H1 (cell line): ENCODE measurements at regions not wholly inside any gene's neighbourhood (a gene's known extent, or its start where the extent isn't known, plus 50 kb on each side); places are given as distances from the start of the nearest gene placed in this dataset.

Source experiments
- CTCF ChIA-PET: fragments of 300-600 bp; sonication (Branson Sonifier 250); formaldehyde crosslinking; loops from one replicate; lab custom pipeline; 2021; ENCODE audit not compliant: partially characterized antibody; lab: Charles Lee
- POLR2A ChIA-PET: fragments of 300-600 bp; sonication (Branson Sonifier 250); formaldehyde crosslinking; loops from one replicate; lab custom pipeline; 2021; ENCODE audit warnings: inconsistent platforms; ENCODE audit not compliant: partially characterized antibody; lab: Charles Lee
- DNase-seq, 2 experiments: peaks; one replicate each; pipeline versions ENCODE4 v3.0.0 to v3.0.0-alpha.2; 2010 to 2022; ENCODE audit warnings: low spot score in 2 of 2, low read depth in 1 of 2, mixed read lengths in 1 of 2
- FAIRE-seq: peaks from 2 replicates; lab custom pipeline; 2011; peaks lifted over from hg19 to GRCh38; lab: Jason Lieb, UNC
- H2AFZ ChIP-seq: 2 replicates; pipeline ENCODE4 v1.8.1; 2012; ENCODE audit warnings: low read length, inconsistent platforms
- H2AK5ac ChIP-seq: 2 replicates; pipeline ENCODE4 v1.6.1; 2013; ENCODE audit warnings: low read depth, low read length
- H2BK120ac ChIP-seq: replicated peaks from 2 replicates; pipeline ENCODE3; 2013; ENCODE audit warnings: low read depth, low read length, inconsistent platforms
- H2BK12ac ChIP-seq: 2 replicates; pipeline ENCODE4 v1.6.1; 2013; ENCODE audit warnings: low read depth, low read length
- H2BK15ac ChIP-seq: 2 replicates; pipeline ENCODE4 v1.6.1; 2013; ENCODE audit warnings: low read length
- H2BK20ac ChIP-seq: 2 replicates; pipeline ENCODE4 v1.6.1; 2013; ENCODE audit warnings: low read length
- H2BK5ac ChIP-seq: 2 replicates; pipeline ENCODE4 v1.6.1; 2013; ENCODE audit warnings: low read depth, low read length
- H3K14ac ChIP-seq: 2 replicates; pipeline ENCODE4 v1.6.1; 2013; ENCODE audit warnings: inconsistent platforms; ENCODE audit not compliant: insufficient read length
- H3K18ac ChIP-seq: 2 replicates; pipeline ENCODE4 v1.6.1; 2013; ENCODE audit warnings: low read length; ENCODE audit errors: extremely low read depth
- H3K23ac ChIP-seq: 2 replicates; pipeline ENCODE4 v1.6.1; 2013; ENCODE audit warnings: inconsistent platforms; ENCODE audit not compliant: insufficient read length
- H3K23me2 ChIP-seq: 2 replicates; pipeline ENCODE4 v1.6.1; 2013; ENCODE audit warnings: low read depth, low read length
- H3K27ac ChIP-seq: 2 replicates; pipeline ENCODE4 v1.6.1; 2011; ENCODE audit warnings: low read depth, low read length, inconsistent platforms
- H3K27me3 ChIP-seq, 4 experiments: replicated peaks in 1 of 4; 1 replicate in 1 of 4; 2 replicates in 3 of 4; pipeline versions ENCODE4 v1.6.1 to v1.8.1; 2011 to 2013; ENCODE audit warnings: low read length in 3 of 4, mild to moderate bottlenecking in 3 of 4, inconsistent platforms in 2 of 4, mixed read lengths in 2 of 4, moderate library complexity in 1 of 4; ENCODE audit not compliant: control insufficient read depth in 3 of 4, insufficient read depth in 3 of 4; ENCODE audit errors: extremely low read depth in 1 of 4
- H3K36me3 ChIP-seq, 4 experiments: 2 replicates each; pipeline versions ENCODE4 v1.6.1 to v1.8.1; 2011 to 2013; ENCODE audit warnings: mild to moderate bottlenecking in 4 of 4, low read length in 3 of 4, moderate library complexity in 2 of 4, control low read depth in 1 of 4, inconsistent platforms in 1 of 4; ENCODE audit not compliant: insufficient read depth in 4 of 4, control insufficient read depth in 2 of 4
- H3K4ac ChIP-seq: replicated peaks from 2 replicates; pipeline ENCODE3; 2013; ENCODE audit warnings: low read length, low read depth, mixed read lengths, inconsistent platforms; ENCODE audit not compliant: insufficient read length
- H3K4me1 ChIP-seq, 4 experiments: replicated peaks in 1 of 4; 1 replicate in 1 of 4; 2 replicates in 3 of 4; pipeline versions ENCODE4 v1.6.1 to v1.8.1; 2011 to 2013; ENCODE audit warnings: low read length in 3 of 4, inconsistent platforms in 2 of 4, mixed read lengths in 1 of 4; ENCODE audit not compliant: insufficient read depth in 4 of 4, control insufficient read depth in 3 of 4
- H3K4me2 ChIP-seq, 2 experiments: 2 replicates each; pipeline versions ENCODE4 v1.6.1 to v1.8.1; 2011 to 2013; ENCODE audit warnings: low read depth in 2 of 2, low read length in 2 of 2, control low read depth in 1 of 2, inconsistent platforms in 1 of 2, mild to moderate bottlenecking in 1 of 2; ENCODE audit not compliant: insufficient read depth in 1 of 2
- H3K4me3 ChIP-seq, 4 experiments: fragments of 200-600, 300-600 bp in 1 of 4; sonication (generic), shearing (Covaris generic), sonication (Bioruptor Twin) in 1 of 4; 2 replicates each; pipeline versions ENCODE4 v1.5.1 to v1.8.1; 2011 to 2016; ENCODE audit warnings: low read length in 4 of 4, low read depth in 3 of 4, control low read depth in 2 of 4, inconsistent platforms in 2 of 4, mild to moderate bottlenecking in 2 of 4, mixed read lengths in 1 of 4, moderate library complexity in 1 of 4; ENCODE audit not compliant: insufficient read depth in 2 of 4; ENCODE audit errors: extremely low read depth in 1 of 4
- H3K56ac ChIP-seq: replicated peaks from 2 replicates; pipeline ENCODE3; 2013; ENCODE audit warnings: low read depth, mild to moderate bottlenecking, mixed read lengths, low read length, inconsistent platforms; ENCODE audit not compliant: insufficient read length
- H3K79me1 ChIP-seq: 2 replicates; pipeline ENCODE4 v1.6.1; 2013; ENCODE audit warnings: low read depth, low read length, control low read depth
- H3K79me2 ChIP-seq, 2 experiments: 2 replicates each; pipeline versions ENCODE4 v1.6.1 to v1.8.1; 2012 to 2013; ENCODE audit warnings: low read length in 2 of 2, mild to moderate bottlenecking in 2 of 2, inconsistent platforms in 1 of 2; ENCODE audit not compliant: insufficient read depth in 2 of 2, control insufficient read depth in 1 of 2
- H3K9ac ChIP-seq, 4 experiments: replicated peaks in 1 of 4; 1 replicate in 1 of 4; 2 replicates in 3 of 4; pipeline versions ENCODE4 v1.6.1 to v1.8.1; 2011 to 2013; ENCODE audit warnings: low read depth in 3 of 4, low read length in 3 of 4, control low read depth in 2 of 4, mild to moderate bottlenecking in 2 of 4, moderate library complexity in 2 of 4, inconsistent platforms in 1 of 4; ENCODE audit errors: extremely low read depth in 1 of 4
- H3K9me3 ChIP-seq, 2 experiments: 2 replicates each; pipeline versions ENCODE4 v1.6.1 to v1.8.1; 2012 to 2013; ENCODE audit warnings: mild to moderate bottlenecking in 2 of 2, moderate library complexity in 2 of 2, control low read depth in 1 of 2, inconsistent platforms in 1 of 2, low read depth in 1 of 2, low read length in 1 of 2, mixed read lengths in 1 of 2; ENCODE audit not compliant: insufficient read depth in 2 of 2
- H4K20me1 ChIP-seq, 2 experiments: replicated peaks in 1 of 2; 2 replicates each; pipeline versions ENCODE3 to v1.8.1; 2011 to 2013; ENCODE audit warnings: inconsistent platforms in 2 of 2, low read length in 2 of 2, mild to moderate bottlenecking in 1 of 2; ENCODE audit not compliant: insufficient read depth in 2 of 2, control insufficient read depth in 1 of 2
- H4K5ac ChIP-seq: 2 replicates; pipeline ENCODE4 v1.6.1; 2013; ENCODE audit warnings: low read length, low read depth, mixed read lengths, inconsistent platforms; ENCODE audit not compliant: insufficient read length
- H4K8ac ChIP-seq: 2 replicates; pipeline ENCODE4 v1.8.0; 2013; ENCODE audit warnings: mild to moderate bottlenecking, moderate library complexity, low read length, inconsistent platforms; ENCODE audit not compliant: insufficient read depth; ENCODE audit errors: extremely low read depth
- H4K91ac ChIP-seq: replicated peaks from 2 replicates; pipeline ENCODE3; 2013; ENCODE audit warnings: low read length, mixed read lengths, inconsistent platforms; ENCODE audit not compliant: insufficient read length
- USF2 ChIP-seq: IDR thresholded peaks from 2 replicates; pipeline ENCODE4 v1.6.1; 2011; ENCODE audit warnings: low read length, improper control_type of control experiment
- WGBS, 2 experiments: shearing (Covaris generic) in 1 of 2; methylation state at CpG; one replicate each; pipeline versions ENCODE4 v1.1.6 to v1.1.7; 2013 to 2015; ENCODE audit warnings: low lambda C conversion rate in 2 of 2, mixed read lengths in 2 of 2, inconsistent platforms in 1 of 2, low coverage in 1 of 2, missing lambda C conversion rate in 1 of 2; ENCODE audit not compliant: insufficient replicate concordance in 2 of 2, insufficient coverage in 1 of 2, insufficient read length in 1 of 2; ENCODE audit errors: extremely low coverage in 1 of 2, missing lambda C conversion rate in 1 of 2; 5-methylcytosine and 5-hydroxymethylcytosine counted together

- Histone ChIP-seq H3K56ac (no peak overlapping the region), H2AFZ (no peak overlapping the region), H2BK20ac (no peak overlapping the region), H4K5ac (no peak overlapping the region), H4K8ac (no peak overlapping the region), H4K91ac (no peak overlapping the region), H2BK120ac (no peak overlapping the region), H2BK15ac (no peak overlapping the region), H3K9me3 (no peaks in the 10 kb centered on the region), H3K79me1 (no peaks in the 10 kb centered on the region), H3K18ac (no peak overlapping the region), H2AK5ac (no peak overlapping the region), H3K23ac (no peak overlapping the region), H2BK5ac (no peak overlapping the region), H3K4ac (no peak overlapping the region), H3K27me3 (no peaks in the 10 kb centered on the region), H3K14ac (no peak overlapping the region), H2BK12ac (no peak overlapping the region), H3K4me1 (no peaks in the 10 kb centered on the region), H3K27ac (no peak overlapping the region), H3K79me2 (no peaks in the 10 kb centered on the region), H3K23me2 (no peaks in the 10 kb centered on the region), H3K9ac (no peak overlapping the region), H3K36me3 (no peaks in the 10 kb centered on the region), H3K4me3 (no peak overlapping the region), H3K4me2 (no peak overlapping the region)
- ChIA-PET CTCF (no interaction called here), POLR2A (no interaction called here)
- no peak for FAIRE-seq
- no peak for DNase-seq
- WGBS, 2 experiments = 95% methylated on average over 3 of the region's 3 CpGs; no CpG with 5 or more reads in 1 of the 2 experiments
- TF ChIP-seq USF2 = no peak
- TF ChIP-seq, all 59 proteins: peak for 0
- H4K20me1 ChIP-seq = no peaks in the 10 kb centered on the region
Observed at GRCh38 chr1:199657449-199657848, 370.1 kb upstream of the NR5A2 start.
